ENCODE measurements at regions not wholly inside any gene's neighbourhood (a gene's known extent, or its start where the extent isn't known, plus 50 kb on each side); places are given as distances from the start of the nearest gene placed in this dataset.

- CTCF ChIA-PET (ENCODE audit: low intra/inter-chr PET ratio, low total read pairs) = no interaction called here
- Histone ChIP-seq H2AFZ (ENCODE audit: low read length) (no peak overlapping the region), H4K20me1 (ENCODE audit: insufficient read depth, low read length) (no peaks in the 10 kb centered on the region), H3K4me1 (ENCODE audit: insufficient read depth, low read length) (no peaks in the 10 kb centered on the region), H3K27me3 (ENCODE audit: control insufficient read depth in 1 of 2, insufficient read depth in 2 of 2, low read length in 2 of 2) (no peaks in the 10 kb centered on the region), H3K79me2 (ENCODE audit: insufficient read depth, low read length) (no peaks in the 10 kb centered on the region), H3K36me3 (replicated peaks in 1 of 2; ENCODE audit: control insufficient read depth in 1 of 2, insufficient read depth in 2 of 2, low read length in 2 of 2) (no peaks in the 10 kb centered on the region), H3K9ac (ENCODE audit: insufficient read depth, low read depth, low read length) (no peak overlapping the region), H3K4me2 (ENCODE audit: low read depth, low read length) (no peak overlapping the region), H3K9me3 (ENCODE audit: low read length) (peaks cover 11% of the 10 kb centered on the region), H3K27ac (ENCODE audit: extremely low read length, insufficient read depth, low read length) (no peak overlapping the region), H3K4me3 (replicated peaks in 1 of 3; ENCODE audit: insufficient read depth in 1 of 3, low read depth in 2 of 3, low read length in 3 of 3) (no peak overlapping the region)
- POLR2A ChIA-PET = no interaction called here
- intact Hi-C loops (cut with micrococcal nuclease; ENCODE audit: unreplicated experiment) = no loop called here
- in situ Hi-C loops (cut with HindIII; ENCODE audit: extremely low pct_ligation_motif_present, low pct_unique_long_range_greater_than_20kb) = no loop called here
- ATAC-seq (no peak), FAIRE-seq (no peak), DNase-seq (ENCODE audit: low spot score) (no peak)
- no TSS peak for BruUV-seq (replicated peaks)
- WGBS (ENCODE audit: low lambda C conversion rate) = 47% methylated on average over 1 of the region's 1 CpG
- TF ChIP-seq ZSCAN25 (CRISPR knock-in tag; IDR thresholded peaks at IDR 0.05) (no peak), ZNF224 (CRISPR knock-in tag; IDR thresholded peaks at IDR 0.05) (no peak), JUND (CRISPR knock-in tag; IDR thresholded peaks at IDR 0.05) (no peak), ZNF543 (CRISPR knock-in tag; IDR thresholded peaks at IDR 0.05) (no peak), ZNF251 (CRISPR knock-in tag; IDR thresholded peaks at IDR 0.05) (no peak), ZNF580 (CRISPR knock-in tag; IDR thresholded peaks at IDR 0.05; ENCODE audit: borderline replicate concordance, low read depth) (no peak), TOE1 (CRISPR knock-in tag; IDR thresholded peaks at IDR 0.05) (no peak), ZNF329 (CRISPR knock-in tag; IDR thresholded peaks at IDR 0.05; ENCODE audit: low read depth) (no peak), JUNB (CRISPR knock-in tag; IDR thresholded peaks at IDR 0.05; ENCODE audit: borderline replicate concordance) (no peak), PHF8 (CRISPR knock-in tag; IDR thresholded peaks at IDR 0.05) (no peak), CCAR2 (optimal IDR thresholded peaks at IDR 0.05; ENCODE audit: low read depth, low read length) (no peak), ATF3 (CRISPR knock-in tag; IDR thresholded peaks at IDR 0.05) (no peak), ASH2L (IDR thresholded peaks at IDR 0.05; ENCODE audit: insufficient read length, low read depth, low read length) (no peak), FOXM1 (CRISPR knock-in tag; IDR thresholded peaks at IDR 0.05) (no peak), ZBTB14 (CRISPR knock-in tag; IDR thresholded peaks at IDR 0.05) (no peak), ZNF784 (CRISPR knock-in tag; IDR thresholded peaks at IDR 0.05; ENCODE audit: borderline replicate concordance) (no peak)
- TF ChIP-seq, protein P1, sequence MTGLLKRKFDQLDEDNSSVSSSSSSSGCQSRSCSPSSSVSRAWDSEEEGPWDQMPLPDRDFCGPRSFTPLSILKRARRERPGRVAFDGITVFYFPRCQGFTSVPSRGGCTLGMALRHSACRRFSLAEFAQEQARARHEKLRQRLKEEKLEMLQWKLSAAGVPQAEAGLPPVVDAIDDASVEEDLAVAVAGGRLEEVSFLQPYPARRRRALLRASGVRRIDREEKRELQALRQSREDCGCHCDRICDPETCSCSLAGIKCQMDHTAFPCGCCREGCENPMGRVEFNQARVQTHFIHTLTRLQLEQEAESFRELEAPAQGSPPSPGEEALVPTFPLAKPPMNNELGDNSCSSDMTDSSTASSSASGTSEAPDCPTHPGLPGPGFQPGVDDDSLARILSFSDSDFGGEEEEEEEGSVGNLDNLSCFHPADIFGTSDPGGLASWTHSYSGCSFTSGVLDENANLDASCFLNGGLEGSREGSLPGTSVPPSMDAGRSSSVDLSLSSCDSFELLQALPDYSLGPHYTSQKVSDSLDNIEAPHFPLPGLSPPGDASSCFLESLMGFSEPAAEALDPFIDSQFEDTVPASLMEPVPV (CRISPR knock-in tag; IDR thresholded peaks at IDR 0.05) = no peak
- TF ChIP-seq, protein P2, sequence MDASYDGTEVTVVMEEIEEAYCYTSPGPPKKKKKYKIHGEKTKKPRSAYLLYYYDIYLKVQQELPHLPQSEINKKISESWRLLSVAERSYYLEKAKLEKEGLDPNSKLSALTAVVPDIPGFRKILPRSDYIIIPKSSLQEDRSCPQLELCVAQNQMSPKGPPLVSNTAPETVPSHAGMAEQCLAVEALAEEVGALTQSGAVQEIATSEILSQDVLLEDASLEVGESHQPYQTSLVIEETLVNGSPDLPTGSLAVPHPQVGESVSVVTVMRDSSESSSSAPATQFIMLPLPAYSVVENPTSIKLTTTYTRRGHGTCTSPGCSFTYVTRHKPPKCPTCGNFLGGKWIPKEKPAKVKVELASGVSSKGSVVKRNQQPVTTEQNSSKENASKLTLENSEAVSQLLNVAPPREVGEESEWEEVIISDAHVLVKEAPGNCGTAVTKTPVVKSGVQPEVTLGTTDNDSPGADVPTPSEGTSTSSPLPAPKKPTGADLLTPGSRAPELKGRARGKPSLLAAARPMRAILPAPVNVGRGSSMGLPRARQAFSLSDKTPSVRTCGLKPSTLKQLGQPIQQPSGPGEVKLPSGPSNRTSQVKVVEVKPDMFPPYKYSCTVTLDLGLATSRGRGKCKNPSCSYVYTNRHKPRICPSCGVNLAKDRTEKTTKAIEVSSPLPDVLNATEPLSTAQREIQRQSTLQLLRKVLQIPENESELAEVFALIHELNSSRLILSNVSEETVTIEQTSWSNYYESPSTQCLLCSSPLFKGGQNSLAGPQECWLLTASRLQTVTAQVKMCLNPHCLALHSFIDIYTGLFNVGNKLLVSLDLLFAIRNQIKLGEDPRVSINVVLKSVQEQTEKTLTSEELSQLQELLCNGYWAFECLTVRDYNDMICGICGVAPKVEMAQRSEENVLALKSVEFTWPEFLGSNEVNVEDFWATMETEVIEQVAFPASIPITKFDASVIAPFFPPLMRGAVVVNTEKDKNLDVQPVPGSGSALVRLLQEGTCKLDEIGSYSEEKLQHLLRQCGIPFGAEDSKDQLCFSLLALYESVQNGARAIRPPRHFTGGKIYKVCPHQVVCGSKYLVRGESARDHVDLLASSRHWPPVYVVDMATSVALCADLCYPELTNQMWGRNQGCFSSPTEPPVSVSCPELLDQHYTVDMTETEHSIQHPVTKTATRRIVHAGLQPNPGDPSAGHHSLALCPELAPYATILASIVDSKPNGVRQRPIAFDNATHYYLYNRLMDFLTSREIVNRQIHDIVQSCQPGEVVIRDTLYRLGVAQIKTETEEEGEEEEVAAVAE (CRISPR knock-in tag; IDR thresholded peaks at IDR 0.05; ENCODE audit: borderline replicate concordance) = no peak
Observed at GRCh38 chr5:145619806-145620310, 215.3 kb downstream of the PRELID2 start.

All from HepG2 (cell line).